GM12872 (cell line): ENCODE measurements at regions not wholly inside any gene's neighbourhood (a gene's known extent, or its start where the extent isn't known, plus 50 kb on each side); places are given as distances from the start of the nearest gene placed in this dataset.

Experiments used
- TF ChIP-seq, protein P1 (sequence below): IDR thresholded peaks from 3 replicates; pipeline ENCODE4 v1.5.1; 2011; ENCODE audit warnings: low read depth, mild to moderate bottlenecking, low read length, moderate library complexity; ENCODE audit not compliant: insufficient read depth

DNA sequence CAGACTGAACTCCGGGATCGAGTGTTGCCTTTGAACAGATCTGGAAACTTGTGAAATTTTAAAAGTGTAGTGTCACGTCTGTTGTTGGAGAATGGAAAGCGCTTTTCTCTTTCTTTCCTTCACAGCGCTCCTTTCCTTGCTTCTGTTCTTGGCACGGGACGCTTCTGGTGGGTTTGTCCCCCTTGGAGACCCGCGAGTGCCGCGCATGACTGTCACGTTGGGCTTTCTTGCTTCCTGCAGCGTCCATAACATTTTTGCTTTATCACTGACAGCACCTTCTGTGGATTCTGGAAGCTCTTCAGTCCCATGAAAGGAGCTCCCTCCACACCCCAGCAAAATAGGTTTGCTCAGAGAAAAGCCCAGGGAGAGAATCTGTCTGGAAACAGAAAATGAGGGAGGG lies 193.0 kb upstream of the TMEM132C start:
- TF ChIP-seq, protein P1, sequence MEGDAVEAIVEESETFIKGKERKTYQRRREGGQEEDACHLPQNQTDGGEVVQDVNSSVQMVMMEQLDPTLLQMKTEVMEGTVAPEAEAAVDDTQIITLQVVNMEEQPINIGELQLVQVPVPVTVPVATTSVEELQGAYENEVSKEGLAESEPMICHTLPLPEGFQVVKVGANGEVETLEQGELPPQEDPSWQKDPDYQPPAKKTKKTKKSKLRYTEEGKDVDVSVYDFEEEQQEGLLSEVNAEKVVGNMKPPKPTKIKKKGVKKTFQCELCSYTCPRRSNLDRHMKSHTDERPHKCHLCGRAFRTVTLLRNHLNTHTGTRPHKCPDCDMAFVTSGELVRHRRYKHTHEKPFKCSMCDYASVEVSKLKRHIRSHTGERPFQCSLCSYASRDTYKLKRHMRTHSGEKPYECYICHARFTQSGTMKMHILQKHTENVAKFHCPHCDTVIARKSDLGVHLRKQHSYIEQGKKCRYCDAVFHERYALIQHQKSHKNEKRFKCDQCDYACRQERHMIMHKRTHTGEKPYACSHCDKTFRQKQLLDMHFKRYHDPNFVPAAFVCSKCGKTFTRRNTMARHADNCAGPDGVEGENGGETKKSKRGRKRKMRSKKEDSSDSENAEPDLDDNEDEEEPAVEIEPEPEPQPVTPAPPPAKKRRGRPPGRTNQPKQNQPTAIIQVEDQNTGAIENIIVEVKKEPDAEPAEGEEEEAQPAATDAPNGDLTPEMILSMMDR = no peak

DNA sequence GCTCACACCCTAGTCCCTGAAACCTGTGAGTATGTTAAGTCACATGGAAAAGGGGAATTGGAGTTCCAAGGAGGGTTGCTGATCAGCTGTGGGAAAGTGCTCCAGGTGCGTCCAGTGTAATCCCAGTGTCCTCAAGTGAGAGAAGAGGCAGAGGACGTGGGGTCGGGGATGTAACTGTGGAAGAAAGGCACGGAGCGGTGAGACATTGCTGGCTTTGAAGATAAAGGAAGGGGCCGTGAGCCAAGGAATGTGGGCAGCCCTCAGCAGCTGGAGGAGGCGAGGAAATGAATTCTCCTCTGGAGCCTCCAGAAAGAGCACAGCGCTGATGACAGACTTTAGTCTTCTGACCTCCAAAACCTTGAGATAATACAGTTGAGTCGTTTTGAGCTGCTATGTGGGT lies 191.6 kb upstream of the TMEM132C start:
- TF ChIP-seq, protein P1 = no peak

DNA sequence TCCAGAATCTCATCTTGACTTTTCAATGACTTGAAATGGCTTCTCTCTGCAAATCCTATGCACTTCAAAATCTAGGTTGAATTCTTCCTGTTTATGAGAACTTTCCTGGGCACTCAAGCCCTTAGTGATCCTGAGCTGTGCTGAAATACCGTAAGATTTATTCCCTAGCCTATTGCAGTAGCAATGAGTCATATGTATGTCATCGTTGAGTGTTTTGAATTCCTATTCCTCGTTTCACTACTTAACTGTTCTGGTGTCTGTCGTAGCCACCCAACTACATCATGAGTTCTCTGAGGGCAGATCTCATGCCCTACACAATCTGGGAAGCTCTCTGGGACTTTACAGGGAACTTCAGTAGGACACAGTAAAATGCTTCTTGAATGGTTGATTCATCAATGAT lies 190.8 kb upstream of the TMEM132C start:
- TF ChIP-seq, protein P1 = no peak

- TF ChIP-seq, protein P1 = no peak
Measured at GRCh38 chr12:128077211-128077916, 189.6 kb upstream of the TMEM132C start.

DNA sequence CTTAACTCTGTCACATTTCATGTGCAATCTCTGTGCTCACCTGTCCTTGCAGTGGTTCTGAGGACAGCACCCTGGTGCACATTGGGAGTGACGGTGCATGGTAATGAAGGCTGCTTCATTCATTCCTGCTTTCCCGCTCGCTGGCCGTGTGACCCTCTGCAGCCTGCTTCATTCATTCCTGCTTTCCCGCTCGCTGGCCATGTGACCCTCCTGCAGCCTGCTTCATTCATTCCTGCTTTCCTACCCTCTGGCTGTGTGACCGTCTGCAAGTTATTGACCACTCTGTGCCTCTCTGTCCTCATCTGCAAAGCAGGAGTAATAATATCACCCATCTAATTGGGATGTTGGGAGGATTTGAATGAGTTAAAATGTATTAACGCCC lies 189.1 kb upstream of the TMEM132C start:
- TF ChIP-seq, protein P1 = no peak

GRCh38 chr12:128078301-128078971 lies 188.5 kb upstream of the TMEM132C start:
- TF ChIP-seq, protein P1 = no peak

- TF ChIP-seq, protein P1 = no peak
Measured at GRCh38 chr12:128079446-128079845, 187.5 kb upstream of the TMEM132C start.
